Neural cell (in vitro differentiated cells): ENCODE measurements at regions not wholly inside any gene's neighbourhood (a gene's known extent, or its start where the extent isn't known, plus 50 kb on each side); places are given as distances from the start of the nearest gene placed in this dataset.

Experiments used
- H2AFZ ChIP-seq: fragments of 200-600, 300-800 bp; sonication (generic), shearing (Covaris generic); 2 replicates; pipeline ENCODE4 v1.6.0; 2014; ENCODE audit warnings: low read depth, mild to moderate bottlenecking, antibody characterized with exemption, low read length, moderate library complexity
- H3F3A ChIP-seq: fragments of 200-600 bp; shearing (Covaris generic); 2 replicates; pipeline ENCODE4 v1.6.1; 2016; ENCODE audit warnings: mild to moderate bottlenecking, moderate library complexity, mixed read lengths, antibody characterized with exemption, low read length; ENCODE audit not compliant: insufficient read depth, poor library complexity, severe bottlenecking
- H3K27ac ChIP-seq: fragments of 200-600, 300-800 bp; sonication (generic), shearing (Covaris generic); 2 replicates; pipeline ENCODE4 v1.5.1; 2014; ENCODE audit warnings: mild to moderate bottlenecking, low read length, moderate library complexity
- H3K27me3 ChIP-seq: fragments of 300-800, 200-600 bp; sonication (generic), shearing (Covaris generic); 2 replicates; pipeline ENCODE4 v1.6.0; 2014; ENCODE audit warnings: mild to moderate bottlenecking, low read depth, low read length, moderate library complexity; ENCODE audit not compliant: insufficient read depth
- H3K36me3 ChIP-seq: fragments of 300-800, 200-600 bp; sonication (generic), shearing (Covaris generic); 2 replicates; pipeline ENCODE4 v1.5.1; 2014; ENCODE audit warnings: mild to moderate bottlenecking, antibody characterized with exemption, low read length, moderate library complexity; ENCODE audit not compliant: insufficient read depth
- H3K4me2 ChIP-seq: fragments of 300-800, 200-600 bp; sonication (generic), shearing (Covaris generic); 2 replicates; pipeline ENCODE4 v1.6.0; 2014; ENCODE audit warnings: mild to moderate bottlenecking, low read length
- H3K4me3 ChIP-seq: fragments of 300-800, 200-600 bp; sonication (generic), shearing (Covaris generic); 2 replicates; pipeline ENCODE4 v1.5.1; 2014; ENCODE audit warnings: mild to moderate bottlenecking, low read length, moderate library complexity
- H3K79me2 ChIP-seq: fragments of 200-600 bp; shearing (Covaris generic); replicated peaks from 2 replicates; pipeline ENCODE4 v1.6.0; 2014; ENCODE audit warnings: mild to moderate bottlenecking, low read length, moderate library complexity; ENCODE audit not compliant: insufficient read depth
- H3K9ac ChIP-seq: fragments of 300-800, 200-600 bp; sonication (generic), shearing (Covaris generic); 2 replicates; pipeline ENCODE4 v1.6.1; 2016; ENCODE audit warnings: mild to moderate bottlenecking, low read length, mixed read lengths
- H3K9me2 ChIP-seq: fragments of 200-600 bp; shearing (Covaris generic); 2 replicates; pipeline ENCODE4 v1.6.1; 2016; ENCODE audit warnings: mild to moderate bottlenecking, low read length, mixed read lengths; ENCODE audit not compliant: insufficient read depth
- H3K9me3 ChIP-seq: fragments of 200-600, 300-800 bp; sonication (generic), shearing (Covaris generic); 2 replicates; pipeline ENCODE4 v1.6.1; 2016; ENCODE audit warnings: mild to moderate bottlenecking, mixed run types, low read length, moderate library complexity, mixed read lengths
- H4K20me1 ChIP-seq: fragments of 200-600 bp; shearing (Covaris generic); 2 replicates; pipeline ENCODE4 v1.6.1; 2016; ENCODE audit warnings: mild to moderate bottlenecking, mixed run types; ENCODE audit not compliant: insufficient read depth
- CTCF ChIP-seq: fragments of 450-650 bp; IDR thresholded peaks from 2 replicates; pipeline ENCODE4 v1.5.1; 2014; ENCODE audit warnings: antibody characterized with exemption, mild to moderate bottlenecking, moderate library complexity; ENCODE audit not compliant: poor library complexity, severe bottlenecking
- EP300 ChIP-seq: fragments of 450-650 bp; conservative IDR thresholded peaks from 2 replicates; pipeline ENCODE4 v1.6.1; 2014; ENCODE audit warnings: antibody characterized with exemption, mild to moderate bottlenecking, moderate library complexity; ENCODE audit not compliant: poor library complexity, severe bottlenecking
- EZH2 ChIP-seq: fragments of 200-600, 300-800 bp; shearing (Covaris generic), sonication (generic); IDR thresholded peaks from 2 replicates; pipeline ENCODE4 v1.6.1; 2014; ENCODE audit warnings: antibody characterized with exemption, low read length, borderline replicate concordance, mild to moderate bottlenecking; ENCODE audit not compliant: insufficient read depth, poor library complexity, severe bottlenecking
- MXI1 ChIP-seq: fragments of 450-650 bp; conservative IDR thresholded peaks from 2 replicates; pipeline ENCODE4 v1.6.1; 2014; ENCODE audit warnings: antibody characterized with exemption, mild to moderate bottlenecking; ENCODE audit not compliant: poor library complexity, severe bottlenecking
- POLR2AphosphoS5 ChIP-seq: IDR thresholded peaks from 2 replicates; pipeline ENCODE4 v1.6.1; 2012
- RAD21 ChIP-seq: fragments of 450-650 bp; conservative IDR thresholded peaks from 2 replicates; pipeline ENCODE4 v1.6.1; 2014; ENCODE audit warnings: antibody characterized with exemption, mild to moderate bottlenecking, moderate library complexity
- REST ChIP-seq: IDR thresholded peaks from 2 replicates; pipeline ENCODE4 v1.6.1; 2012; ENCODE audit warnings: borderline replicate concordance
- SMC3 ChIP-seq: fragments of 450-650 bp; conservative IDR thresholded peaks from 2 replicates; pipeline ENCODE4 v1.6.1; 2014; ENCODE audit warnings: antibody characterized with exemption, mild to moderate bottlenecking, moderate library complexity; ENCODE audit not compliant: poor library complexity
- TAF1 ChIP-seq: IDR thresholded peaks from 2 replicates; pipeline ENCODE4 v1.6.1; 2012; ENCODE audit warnings: low read depth

GRCh38 chr6:68226460-68226859, 408.6 kb upstream of the ADGRB3 start:
- no peaks in the 10 kb centered on the region for H3K79me2 ChIP-seq
- H3K4me2 ChIP-seq: no peak overlapping the region
- no peaks in the 10 kb centered on the region for H4K20me1 ChIP-seq
- no peaks in the 10 kb centered on the region for H3K9me2 ChIP-seq
- H3K4me3 ChIP-seq: no peak overlapping the region
- H3F3A ChIP-seq: no peaks in the 10 kb centered on the region
- TF ChIP-seq SMC3: peak; percentile 53
- TF ChIP-seq REST: no peak
- peak; percentile 63 for TF ChIP-seq RAD21
- peak; percentile 51 for TF ChIP-seq CTCF
- H3K9me3 ChIP-seq: no peaks in the 10 kb centered on the region
- H3K27me3 ChIP-seq: no peaks in the 10 kb centered on the region
- no peak overlapping the region for H2AFZ ChIP-seq
- H3K9ac ChIP-seq: no peak overlapping the region
- no peaks in the 10 kb centered on the region for H3K36me3 ChIP-seq
- no peak overlapping the region for H3K27ac ChIP-seq

DNA sequence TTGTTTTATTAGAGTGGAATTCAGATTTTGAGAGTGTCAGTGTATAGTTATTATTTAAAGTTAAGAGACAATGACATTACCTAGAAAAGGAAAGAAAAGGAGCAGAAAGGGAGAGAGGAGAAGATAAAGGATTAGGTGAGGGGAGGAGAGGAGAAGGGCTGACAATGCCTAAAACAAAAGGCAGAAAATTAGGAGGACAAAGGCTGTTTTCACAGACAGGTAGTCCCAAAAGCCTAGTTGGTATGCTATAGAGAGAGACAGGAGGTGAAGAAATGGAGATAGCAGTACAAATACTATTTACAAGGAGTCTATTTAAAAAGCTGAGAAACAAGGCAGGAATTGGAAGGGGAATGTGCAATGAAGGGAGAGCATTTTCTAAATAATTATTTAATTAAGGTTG, 409.4 kb upstream of the ADGRB3 start:
- no peaks in the 10 kb centered on the region for H3K9me3 ChIP-seq
- no peak overlapping the region for H3K27ac ChIP-seq
- no peak overlapping the region for H3K4me2 ChIP-seq
- TF ChIP-seq MXI1 (no peak), TAF1 (no peak), CTCF (no peak), EP300 (no peak), REST (no peak), RAD21 (no peak), EZH2 (no peak), POLR2AphosphoS5 (no peak)
- H4K20me1 ChIP-seq: no peaks in the 10 kb centered on the region
- H3K4me3 ChIP-seq: no peak overlapping the region
- H3K9me2 ChIP-seq: no peaks in the 10 kb centered on the region
- no peak overlapping the region for H3K9ac ChIP-seq
- no peaks in the 10 kb centered on the region for H3K27me3 ChIP-seq
- H3K79me2 ChIP-seq: no peaks in the 10 kb centered on the region
- H2AFZ ChIP-seq: no peak overlapping the region
- H3F3A ChIP-seq: no peaks in the 10 kb centered on the region
- H3K36me3 ChIP-seq: no peaks in the 10 kb centered on the region
